Effector memory CD8-positive, alpha-beta T cell (primary cell): ENCODE measurements at regions not wholly inside any gene's neighbourhood (a gene's known extent, or its start where the extent isn't known, plus 50 kb on each side); places are given as distances from the start of the nearest gene placed in this dataset.

Source experiments
- ATAC-seq: fragments of 150-1000 bp; cut with Tn5 transposase; replicated peaks from 2 replicates; pipeline ENCODE4 v1.10.0; 2021; ENCODE audit warnings: mild to moderate bottlenecking, moderate library complexity
- DNase-seq, 3 experiments: peaks; one replicate each; pipeline ENCODE4 v3.0.0; 2021
- H3K27ac Mint-ChIP-seq, 2 donors: one replicate each; pipeline ENCODE4 v1.8.0; 2022; ENCODE audit warnings: mild to moderate bottlenecking in 2 of 2, mixed read lengths in 2 of 2, moderate library complexity in 2 of 2
- H3K27me3 Mint-ChIP-seq, 2 donors: one replicate each; pipeline ENCODE4 v1.8.0; 2022; ENCODE audit warnings: mixed read lengths in 2 of 2
- H3K36me3 Mint-ChIP-seq: one replicate; pipeline ENCODE4 v1.8.0; 2022; ENCODE audit warnings: mild to moderate bottlenecking, moderate library complexity, mixed read lengths; ENCODE audit not compliant: insufficient read depth
- H3K4me1 Mint-ChIP-seq, 2 donors: one replicate each; pipeline ENCODE4 v1.8.0; 2022; ENCODE audit warnings: low read depth in 2 of 2, mixed read lengths in 2 of 2
- H3K4me3 Mint-ChIP-seq, 2 donors: one replicate each; pipeline ENCODE4 v1.8.0; 2022; ENCODE audit warnings: mild to moderate bottlenecking in 2 of 2, mixed read lengths in 2 of 2, moderate library complexity in 2 of 2
- H3K9me3 Mint-ChIP-seq, 2 donors: one replicate each; pipeline ENCODE4 v1.8.0; 2022; ENCODE audit warnings: mixed read lengths in 2 of 2

DNA sequence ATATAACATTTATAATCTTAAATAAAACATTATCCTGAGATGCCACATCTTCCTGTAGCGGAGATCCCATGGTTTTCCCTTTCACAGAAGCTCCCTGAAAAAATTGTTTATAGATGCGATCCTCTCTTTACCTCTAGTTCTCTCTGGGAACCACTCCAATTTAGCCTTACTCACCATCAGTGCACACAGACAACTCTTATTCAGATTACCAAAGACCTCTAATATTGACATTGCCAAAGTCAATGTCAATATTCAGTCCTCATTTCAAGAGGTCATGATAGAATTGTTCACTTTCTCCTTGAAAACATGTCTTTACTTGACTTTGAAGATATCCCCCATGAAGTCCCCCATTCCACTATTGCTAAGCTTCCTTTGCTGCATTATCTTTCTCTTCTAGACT, 248.8 kb downstream of the CTH start:
- DNase-seq, result no peak
- no peaks in the 10 kb centered on the region for H3K4me1 Mint-ChIP-seq
- H3K9me3 Mint-ChIP-seq, result peaks cover 0 to 1% of the 10 kb centered on the region in 2 donors
- H3K27ac Mint-ChIP-seq, result no peak overlapping the region
- H3K36me3 Mint-ChIP-seq, result no peaks in the 10 kb centered on the region
- no peak for ATAC-seq
- H3K27me3 Mint-ChIP-seq, result no peaks in the 10 kb centered on the region
- H3K4me3 Mint-ChIP-seq, result no peak overlapping the region

DNA sequence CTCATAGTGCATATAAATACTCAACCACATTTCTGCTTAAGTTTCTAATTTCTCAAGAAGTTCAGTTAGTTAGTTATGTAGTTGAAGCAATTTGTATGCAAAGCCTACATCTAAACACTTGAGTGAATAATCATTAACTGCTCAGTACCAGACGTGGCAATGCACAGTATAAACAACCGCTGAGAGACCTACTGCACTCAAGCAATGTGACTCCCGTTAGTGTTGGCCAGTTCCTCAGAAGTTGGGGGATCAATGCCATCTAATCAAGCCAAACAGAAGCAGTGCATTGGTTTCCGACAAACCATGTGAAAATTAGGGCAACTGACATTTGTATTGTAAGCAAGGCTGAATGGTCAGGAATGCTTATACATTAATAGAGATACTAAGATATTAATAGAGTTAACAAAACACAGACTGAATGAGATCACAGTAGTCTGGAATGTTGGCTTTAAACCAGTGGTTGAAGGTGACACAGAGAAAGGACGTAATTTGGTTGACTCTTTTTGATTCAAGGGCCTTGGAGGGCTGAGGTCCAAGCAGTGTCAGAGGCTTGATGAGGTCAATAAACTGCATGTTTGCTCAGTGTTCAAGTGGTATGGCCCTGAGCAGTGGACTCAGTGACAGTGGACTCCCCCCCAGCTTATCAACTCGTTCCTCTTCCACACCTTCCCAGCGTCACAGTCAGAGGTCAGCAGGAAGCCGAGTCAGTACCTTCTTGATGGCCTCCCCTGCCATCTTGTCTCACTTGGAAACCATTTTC, 255.5 kb downstream of the CTH start:
- H3K9me3 Mint-ChIP-seq, result peaks cover 5 to 6% of the 10 kb centered on the region in 2 donors
- no peak for DNase-seq
- H3K4me3 Mint-ChIP-seq, result no peak overlapping the region
- no peaks in the 10 kb centered on the region for H3K27me3 Mint-ChIP-seq
- ATAC-seq, result no peak
- H3K36me3 Mint-ChIP-seq, result no peaks in the 10 kb centered on the region
- no peaks in the 10 kb centered on the region for H3K4me1 Mint-ChIP-seq
- H3K27ac Mint-ChIP-seq, result no peak overlapping the region

DNA sequence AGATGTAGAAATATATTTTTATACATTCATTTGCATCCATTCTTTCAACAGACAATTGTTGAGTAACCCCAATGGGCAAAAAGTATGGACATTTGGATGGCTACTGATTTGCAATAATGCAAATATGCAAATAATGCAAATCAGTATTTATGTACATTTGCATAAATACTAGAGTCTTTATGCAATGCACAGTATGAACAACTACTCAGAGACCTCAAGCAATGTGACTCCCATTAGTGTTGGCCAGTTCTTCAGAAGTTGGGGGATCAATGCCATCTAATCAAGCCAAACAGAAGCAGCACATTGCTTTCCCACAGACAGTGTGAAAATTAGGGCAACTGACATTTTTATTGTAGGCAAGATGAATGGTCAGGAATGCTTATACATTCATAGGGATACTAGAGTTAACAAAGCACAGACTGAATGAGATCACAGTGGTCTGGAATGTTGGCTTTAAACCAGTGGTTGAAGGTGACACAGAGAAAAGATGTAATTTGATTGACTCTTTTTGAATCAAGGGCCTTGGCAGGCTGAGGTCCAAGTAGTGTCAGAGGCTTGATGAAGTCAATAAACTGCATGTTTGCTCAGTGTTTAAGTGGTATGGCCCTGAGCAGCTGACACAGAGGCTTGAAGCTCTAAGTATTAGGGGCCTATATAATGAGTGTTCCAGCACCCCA, 256.6 kb downstream of the CTH start:
- ATAC-seq (no peak), DNase-seq (no peak)
- Mint-ChIP-seq H3K27ac (no peak overlapping the region), H3K9me3 (peaks cover 5 to 6% of the 10 kb centered on the region in 2 donors), H3K4me3 (no peak overlapping the region), H3K36me3 (no peaks in the 10 kb centered on the region), H3K27me3 (no peaks in the 10 kb centered on the region), H3K4me1 (no peaks in the 10 kb centered on the region)

DNA sequence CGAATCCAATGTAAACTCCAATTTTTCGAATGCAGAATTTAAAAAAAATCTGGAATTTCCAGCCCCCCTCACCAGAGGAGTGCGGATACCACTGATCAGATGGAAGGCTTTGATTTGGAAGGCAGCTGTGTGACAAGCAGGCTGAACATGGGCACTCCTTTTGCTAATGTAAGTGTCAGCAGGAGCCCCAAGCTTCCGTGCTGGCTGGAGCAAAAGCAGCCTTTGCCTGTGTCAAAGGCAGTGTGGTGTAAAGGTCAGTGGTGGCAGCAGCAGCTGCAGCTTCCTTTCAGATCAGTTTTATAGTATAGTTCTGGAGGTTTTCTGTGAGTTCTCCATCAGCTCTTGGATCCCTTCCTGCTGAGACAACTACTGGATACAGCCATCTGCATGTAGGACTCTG, 259.9 kb downstream of the CTH start:
- H3K9me3 Mint-ChIP-seq, result peaks cover 6 to 7% of the 10 kb centered on the region in 2 donors
- peaks cover 0 to 2% of the 10 kb centered on the region in 2 donors for H3K4me1 Mint-ChIP-seq
- H3K27me3 Mint-ChIP-seq, result peaks cover 0 to 8% of the 10 kb centered on the region in 2 donors
- H3K36me3 Mint-ChIP-seq, result no peaks in the 10 kb centered on the region
- no peak for DNase-seq
- ATAC-seq, result no peak
- H3K27ac Mint-ChIP-seq, result no peak overlapping the region
- no peak overlapping the region for H3K4me3 Mint-ChIP-seq

DNA sequence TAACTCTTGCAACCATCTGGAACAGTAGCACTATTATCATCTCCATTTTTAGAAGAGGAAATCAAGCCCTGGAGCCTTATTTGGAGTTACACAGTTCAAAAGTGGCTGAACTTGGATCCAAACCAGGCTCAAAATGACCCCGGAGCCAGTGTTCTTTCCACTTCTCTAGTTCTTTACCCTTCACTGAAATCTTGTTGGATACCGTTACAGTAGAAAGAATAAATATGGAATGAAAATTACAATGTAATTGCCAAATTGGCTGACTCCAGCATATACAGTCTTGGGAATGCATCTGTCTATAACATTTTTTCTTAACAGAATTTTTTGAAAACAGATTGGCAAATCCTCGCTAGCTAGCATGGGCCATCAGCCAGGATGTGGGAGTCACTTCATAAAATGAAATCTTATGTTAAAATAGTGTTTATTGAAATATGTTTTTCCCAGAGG, 261.4 kb downstream of the CTH start:
- ATAC-seq, result no peak
- H3K4me3 Mint-ChIP-seq, result no peak overlapping the region
- no peak overlapping the region for H3K27ac Mint-ChIP-seq
- peaks cover 6 to 7% of the 10 kb centered on the region in 2 donors for H3K9me3 Mint-ChIP-seq
- DNase-seq, result no peak
- H3K36me3 Mint-ChIP-seq, result no peaks in the 10 kb centered on the region
- H3K4me1 Mint-ChIP-seq, result peaks cover 0 to 2% of the 10 kb centered on the region in 2 donors
- H3K27me3 Mint-ChIP-seq, result peaks cover 0 to 8% of the 10 kb centered on the region in 2 donors

DNA sequence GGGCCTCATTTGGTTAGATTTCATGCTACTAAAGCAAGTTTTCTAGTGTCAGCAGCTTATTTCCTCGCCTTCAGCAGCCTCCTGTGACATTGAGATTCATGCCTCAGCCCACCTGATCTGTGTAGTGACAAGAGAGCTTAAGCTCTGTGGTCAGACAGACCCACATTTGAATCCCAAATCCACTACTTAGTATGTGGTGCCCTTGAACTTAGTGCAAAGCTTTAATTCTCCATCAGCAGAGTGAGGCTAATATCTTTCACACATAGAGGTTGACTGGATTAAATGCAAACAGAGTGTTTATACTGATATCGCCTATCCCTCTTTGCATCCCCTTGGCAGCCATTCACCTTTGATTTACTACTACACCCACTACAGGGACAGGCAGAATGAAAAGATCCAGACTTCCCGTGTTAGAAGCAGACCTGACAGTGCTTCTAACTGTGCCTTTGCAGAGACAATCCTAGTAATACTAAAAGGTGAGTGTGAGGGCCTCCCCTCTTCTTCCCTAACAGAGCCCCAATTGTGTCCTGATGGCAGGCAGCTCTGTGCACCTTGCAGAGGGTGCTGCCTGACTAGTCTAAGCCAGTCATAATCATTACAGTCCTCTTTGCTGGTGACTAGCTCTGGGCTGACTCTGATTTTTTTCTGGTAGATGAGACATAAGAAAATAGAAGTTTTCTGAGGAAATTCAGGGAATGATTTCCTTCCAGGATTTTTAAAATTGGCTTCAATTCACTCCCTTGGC, 264.0 kb downstream of the CTH start:
- no peak overlapping the region for H3K27ac Mint-ChIP-seq
- ATAC-seq (no peak), DNase-seq (no peak)
- H3K4me1 Mint-ChIP-seq, result peaks cover 0 to 2% of the 10 kb centered on the region in 2 donors
- H3K36me3 Mint-ChIP-seq, result no peaks in the 10 kb centered on the region
- peaks cover 3 to 6% of the 10 kb centered on the region in 2 donors for H3K9me3 Mint-ChIP-seq
- peaks cover 0 to 8% of the 10 kb centered on the region in 2 donors for H3K27me3 Mint-ChIP-seq
- H3K4me3 Mint-ChIP-seq, result no peak overlapping the region

DNA sequence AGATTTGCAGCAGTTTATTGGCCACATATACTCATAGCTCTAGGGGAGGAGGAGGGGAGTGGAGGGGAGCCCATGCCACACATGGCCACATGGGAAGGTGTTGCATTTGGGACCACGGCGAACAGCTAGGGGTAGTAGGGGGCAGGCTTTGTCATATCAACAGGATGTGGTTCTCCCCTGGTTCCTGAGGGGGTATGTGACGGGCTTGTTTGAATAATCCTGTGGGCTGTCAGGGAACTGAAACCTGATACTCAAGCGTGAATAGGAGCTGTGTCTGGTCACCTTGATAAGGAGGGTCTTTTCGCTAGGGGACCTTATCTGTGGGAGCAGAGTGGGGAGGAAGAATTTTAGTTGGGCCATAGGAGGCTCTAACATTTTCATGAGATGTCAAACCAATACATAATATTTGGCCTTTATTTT, 264.7 kb downstream of the CTH start:
- Mint-ChIP-seq H3K9me3 (peaks cover 2% of the 10 kb centered on the region in 2 donors), H3K27me3 (peaks cover 0 to 8% of the 10 kb centered on the region in 2 donors), H3K36me3 (no peaks in the 10 kb centered on the region), H3K27ac (no peak overlapping the region), H3K4me3 (no peak overlapping the region), H3K4me1 (peaks cover 0 to 2% of the 10 kb centered on the region in 2 donors)
- ATAC-seq (no peak), DNase-seq (no peak)

DNA sequence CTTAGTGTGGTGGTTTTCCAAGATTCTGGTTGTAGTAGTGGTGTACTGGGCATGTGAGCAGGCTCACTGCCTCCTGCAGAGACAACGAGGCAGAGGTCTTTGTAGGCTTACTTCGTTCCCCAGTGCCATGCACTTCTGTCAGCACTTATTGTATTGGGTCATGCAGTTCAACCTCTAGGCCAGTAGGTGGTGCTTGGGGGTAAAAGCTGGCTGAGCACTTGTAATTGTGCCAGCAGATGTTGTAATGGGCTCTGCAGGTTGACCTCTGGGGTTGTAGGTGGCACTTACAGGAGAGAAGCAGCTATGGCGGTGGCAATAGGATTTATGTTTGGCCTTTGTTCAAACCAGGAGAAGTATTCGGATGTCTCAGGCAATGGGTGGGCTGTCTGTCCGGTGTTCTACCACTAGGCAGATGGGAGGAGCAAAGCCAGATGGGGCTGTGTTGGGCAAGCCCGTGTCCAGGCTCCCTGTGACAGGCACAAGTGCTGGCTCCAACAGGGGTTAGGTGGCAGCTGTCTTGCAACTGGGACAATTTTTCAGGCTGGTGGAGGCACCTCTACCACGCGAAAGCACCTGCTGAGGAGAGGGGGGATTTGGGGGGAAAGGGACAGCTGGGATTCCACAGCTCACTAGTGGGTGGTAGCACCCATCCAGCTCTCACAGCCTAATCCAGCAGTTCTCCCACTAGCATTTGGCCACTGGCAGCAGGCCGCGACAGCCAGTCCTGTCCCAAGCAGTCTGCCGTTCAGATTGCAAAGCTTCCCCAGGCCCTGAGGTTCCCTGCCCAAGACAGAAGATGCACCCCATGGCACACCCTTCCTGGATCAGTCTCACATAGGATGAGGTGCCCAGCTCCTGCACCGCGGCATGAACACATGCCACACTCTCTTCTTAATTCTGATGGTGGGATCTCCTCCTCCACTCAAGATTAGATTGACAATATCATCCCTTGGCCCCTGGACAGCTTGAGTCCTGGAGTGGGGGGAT, 274.5 kb downstream of the CTH start:
- no peaks in the 10 kb centered on the region for H3K9me3 Mint-ChIP-seq
- no peak overlapping the region for H3K4me3 Mint-ChIP-seq
- DNase-seq (peak in 1 of 3 experiments; percentile 2), ATAC-seq (no peak)
- H3K36me3 Mint-ChIP-seq, result peaks cover 3% of the 10 kb centered on the region
- no peaks in the 10 kb centered on the region for H3K27me3 Mint-ChIP-seq
- no peak overlapping the region for H3K27ac Mint-ChIP-seq
- no peaks in the 10 kb centered on the region for H3K4me1 Mint-ChIP-seq

DNA sequence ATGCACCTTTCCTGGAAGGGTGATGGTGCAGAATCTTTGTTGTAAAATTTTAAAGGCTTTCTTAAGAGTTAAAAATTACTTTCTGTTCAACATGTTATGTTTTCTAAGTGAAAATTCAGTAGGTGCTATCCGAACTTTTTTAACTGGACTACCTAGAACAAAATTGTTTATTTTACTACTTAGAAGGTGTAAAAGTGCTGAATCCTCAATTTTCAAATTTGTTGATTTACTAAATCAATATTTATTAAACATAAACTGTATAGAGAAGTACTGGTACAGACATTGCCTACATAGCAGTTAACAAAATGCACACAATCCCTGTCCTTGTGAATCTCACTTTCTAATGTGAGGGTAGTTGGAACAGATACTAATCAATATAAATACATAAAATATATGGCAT, 277.5 kb downstream of the CTH start:
- H3K27me3 Mint-ChIP-seq, result no peaks in the 10 kb centered on the region
- no peak overlapping the region for H3K27ac Mint-ChIP-seq
- H3K4me3 Mint-ChIP-seq, result no peak overlapping the region
- no peaks in the 10 kb centered on the region for H3K4me1 Mint-ChIP-seq
- DNase-seq (no peak), ATAC-seq (no peak)
- H3K36me3 Mint-ChIP-seq, result peaks cover 3% of the 10 kb centered on the region
- H3K9me3 Mint-ChIP-seq, result peaks cover 0 to 1% of the 10 kb centered on the region in 2 donors

DNA sequence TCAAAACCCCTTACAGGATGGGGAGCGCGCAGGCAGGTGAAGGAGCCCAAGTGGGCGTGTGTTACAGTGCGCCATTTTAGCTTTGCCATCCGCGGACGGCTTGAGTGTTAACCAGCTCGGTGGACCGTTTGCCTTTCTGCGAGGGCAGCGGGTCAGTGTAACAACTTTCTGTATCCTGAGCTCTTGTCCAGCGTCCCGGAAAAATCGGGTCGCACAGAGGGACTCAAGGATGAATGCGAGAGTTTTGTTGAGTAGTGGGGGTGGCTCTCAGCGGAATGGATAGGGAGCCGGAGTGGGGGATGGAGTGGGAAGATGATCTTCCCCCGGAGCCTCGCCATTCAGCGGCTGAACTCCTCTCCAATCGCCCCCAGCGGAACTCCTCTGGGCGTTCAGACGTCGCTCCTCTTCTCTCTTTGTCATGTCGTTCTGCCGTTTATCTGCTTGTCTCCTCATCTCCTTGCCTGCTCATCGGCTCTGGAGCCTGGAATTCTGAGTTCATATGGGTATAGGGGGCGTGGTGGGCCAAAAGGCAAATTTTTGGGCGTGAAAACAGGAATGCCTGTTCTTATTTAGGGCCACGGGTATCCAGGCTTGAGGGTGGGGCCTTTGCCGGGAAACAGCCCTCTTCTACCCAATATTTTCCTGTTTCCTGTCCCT, 295.4 kb downstream of the CTH start:
- H3K4me3 Mint-ChIP-seq, result no peak overlapping the region
- H3K36me3 Mint-ChIP-seq, result no peaks in the 10 kb centered on the region
- ATAC-seq, result no peak
- no peaks in the 10 kb centered on the region for H3K27me3 Mint-ChIP-seq
- no peaks in the 10 kb centered on the region for H3K4me1 Mint-ChIP-seq
- no peak for DNase-seq
- peaks cover 0 to 9% of the 10 kb centered on the region in 2 donors for H3K9me3 Mint-ChIP-seq
- H3K27ac Mint-ChIP-seq, result no peak overlapping the region

DNA sequence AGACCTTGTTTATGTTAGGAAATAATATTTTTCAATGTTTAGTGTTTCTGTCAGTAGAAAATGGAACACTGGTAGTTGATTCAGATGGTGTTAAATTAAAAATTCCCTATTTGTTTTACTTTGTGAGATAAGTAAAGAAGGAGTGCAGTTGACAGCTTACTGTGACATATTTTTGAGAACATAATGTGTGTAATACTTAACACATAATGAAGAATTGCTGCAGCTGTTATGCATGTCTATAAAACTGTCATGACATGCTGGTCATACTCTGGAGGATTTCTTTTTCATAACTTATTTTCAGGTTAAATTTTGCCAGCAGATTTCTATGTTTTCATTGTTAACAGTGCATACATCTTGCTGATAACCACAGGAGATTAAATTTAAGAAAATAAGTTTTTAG, 296.1 kb downstream of the CTH start:
- no peaks in the 10 kb centered on the region for H3K36me3 Mint-ChIP-seq
- no peaks in the 10 kb centered on the region for H3K27me3 Mint-ChIP-seq
- peaks cover 0 to 9% of the 10 kb centered on the region in 2 donors for H3K9me3 Mint-ChIP-seq
- DNase-seq, result no peak
- no peak overlapping the region for H3K4me3 Mint-ChIP-seq
- H3K27ac Mint-ChIP-seq, result no peak overlapping the region
- no peak for ATAC-seq
- H3K4me1 Mint-ChIP-seq, result no peaks in the 10 kb centered on the region

DNA sequence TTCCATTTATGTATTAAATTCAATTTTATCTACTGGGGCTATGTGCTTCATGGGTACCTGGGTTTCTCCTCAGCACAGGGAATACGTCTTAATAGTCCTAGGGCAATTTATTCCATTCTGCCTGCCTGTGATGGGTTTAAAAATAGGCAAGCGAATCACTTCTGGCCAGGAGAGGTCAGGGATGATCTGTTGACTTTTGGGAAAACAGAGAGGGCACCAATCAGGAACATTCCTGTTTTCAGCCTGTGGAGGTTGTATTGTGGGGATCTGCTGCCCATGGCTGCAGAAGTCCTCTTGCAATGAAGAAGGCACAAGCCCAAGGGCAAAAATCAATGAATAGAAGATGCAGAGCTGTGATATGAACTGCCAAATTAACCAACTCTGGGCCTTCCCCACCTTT, 303.1 kb downstream of the CTH start:
- Mint-ChIP-seq H3K27ac (no peak overlapping the region), H3K36me3 (no peaks in the 10 kb centered on the region), H3K9me3 (peaks cover 0 to 3% of the 10 kb centered on the region in 2 donors), H3K27me3 (no peaks in the 10 kb centered on the region), H3K4me3 (no peak overlapping the region), H3K4me1 (no peaks in the 10 kb centered on the region)
- no peak for DNase-seq
- no peak for ATAC-seq
